NT2/D1 (cell line): ENCODE measurements at regions not wholly inside any gene's neighbourhood (a gene's known extent, or its start where the extent isn't known, plus 50 kb on each side); places are given as distances from the start of the nearest gene placed in this dataset.

Experiments used
- SUZ12 ChIP-seq: IDR thresholded peaks from 2 replicates; pipeline ENCODE4 v1.6.1; 2011; ENCODE audit not compliant: insufficient read length, insufficient read depth; ENCODE audit errors: extremely low read depth
- YY1 ChIP-seq: IDR thresholded peaks from 2 replicates; pipeline ENCODE4 v1.6.1; 2011; ENCODE audit not compliant: insufficient read length, insufficient read depth
- ZNF274 ChIP-seq: IDR thresholded peaks from 2 replicates; pipeline ENCODE4 v1.6.1; 2011; ENCODE audit warnings: mild to moderate bottlenecking, low read depth, low read length

- TF ChIP-seq ZNF274 (no peak), SUZ12 (no peak), YY1 (no peak)
Observed at GRCh38 chr3:29202378-29202777, 78.5 kb upstream of the RBMS3 start.
